ENCODE measurements at regions not wholly inside any gene's neighbourhood (a gene's known extent, or its start where the extent isn't known, plus 50 kb on each side); places are given as distances from the start of the nearest gene placed in this dataset.
"Not testable (repeated sequence)": the region's sequence is repeated elsewhere in the genome, so short reads cannot be mapped to it uniquely, and the experiment has no call there.

- ATAC-seq (replicated peaks in 1 of 4) (no peak), DNase-seq (no peak)
- no peak overlapping the region for H3K27ac ChIP-seq (ENCODE audit: low read length)
- no peaks in the 10 kb centered on the region for H3K27me3 Mint-ChIP-seq
- no peak overlapping the region for H3K27ac Mint-ChIP-seq
- H3K4me3 ChIP-seq (ENCODE audit: control insufficient read depth in 1 of 2, extremely low read depth in 1 of 2, low read length in 1 of 2), result no peak overlapping the region
- no peaks in the 10 kb centered on the region for H3K36me3 Mint-ChIP-seq
- H3K4me1 Mint-ChIP-seq, result no peaks in the 10 kb centered on the region
- ChIA-PET CTCF (no interaction called here), POLR2A (no interaction called here)
- peaks cover 10 to 49% (median 21%) of the 10 kb centered on the region in 3 donors for H3K9me3 Mint-ChIP-seq
- H3K36me3 ChIP-seq (ENCODE audit: control insufficient read depth in 2 of 2, extremely low read depth in 1 of 2, insufficient read depth in 1 of 2, low read length in 1 of 2), result no peaks in the 10 kb centered on the region
- no CpG with 5 or more reads among the region's 1 CpG for WGBS (ENCODE audit: insufficient coverage)
- H3K4me1 ChIP-seq (ENCODE audit: control insufficient read depth in 1 of 2, extremely low read depth in 1 of 2, insufficient read depth in 2 of 2, low read length in 2 of 2), result no peaks in the 10 kb centered on the region
- H3K4me3 Mint-ChIP-seq, result no peak overlapping the region
- H3K9me3 ChIP-seq, result no peaks in the 10 kb centered on the region
- peaks cover 0 to 4% of the 10 kb centered on the region in 2 experiments for H3K27me3 ChIP-seq (replicated peaks in 1 of 2; ENCODE audit: control insufficient read depth in 2 of 2, extremely low read depth in 1 of 2, insufficient read depth in 2 of 2, low read length in 1 of 2)
Measured at GRCh38 chr5:10021248-10021647, 228.4 kb downstream of the ATPSCKMT start.

- no peaks in the 10 kb centered on the region for H3K4me1 ChIP-seq (ENCODE audit: control insufficient read depth in 1 of 2, extremely low read depth in 1 of 2, insufficient read depth in 2 of 2, low read length in 2 of 2)
- no peaks in the 10 kb centered on the region for H3K27me3 Mint-ChIP-seq
- H3K27ac ChIP-seq (ENCODE audit: low read length), result no peak overlapping the region
- H3K27me3 ChIP-seq (replicated peaks in 1 of 2; ENCODE audit: control insufficient read depth in 2 of 2, extremely low read depth in 1 of 2, insufficient read depth in 2 of 2, low read length in 1 of 2), result peaks cover 0 to 4% of the 10 kb centered on the region in 2 experiments
- H3K9me3 ChIP-seq, result no peaks in the 10 kb centered on the region
- no peak overlapping the region for H3K4me3 Mint-ChIP-seq
- H3K36me3 ChIP-seq (ENCODE audit: control insufficient read depth in 2 of 2, extremely low read depth in 1 of 2, insufficient read depth in 1 of 2, low read length in 1 of 2), result no peaks in the 10 kb centered on the region
- DNase-seq (no peak), ATAC-seq (replicated peaks in 1 of 4) (no peak)
- no peaks in the 10 kb centered on the region for H3K4me1 Mint-ChIP-seq
- peaks cover 16 to 34% (median 16%) of the 10 kb centered on the region in 3 donors for H3K9me3 Mint-ChIP-seq
- POLR2A ChIA-PET, result no interaction called here
- CTCF ChIA-PET, result no interaction called here
- no peak overlapping the region for H3K27ac Mint-ChIP-seq
- H3K36me3 Mint-ChIP-seq, result no peaks in the 10 kb centered on the region
- H3K4me3 ChIP-seq (ENCODE audit: control insufficient read depth in 1 of 2, extremely low read depth in 1 of 2, low read length in 1 of 2), result no peak overlapping the region
- no CpG with 5 or more reads among the region's 2 CpGs for WGBS (ENCODE audit: insufficient coverage)
Measured at GRCh38 chr5:10019236-10019635, 230.5 kb downstream of the ATPSCKMT start.

GRCh38 chr5:10018201-10019069 lies 231.3 kb downstream of the ATPSCKMT start:
- H3K4me1 Mint-ChIP-seq, result no peaks in the 10 kb centered on the region
- no peak overlapping the region for H3K4me3 Mint-ChIP-seq
- H3K4me3 ChIP-seq (ENCODE audit: control insufficient read depth in 1 of 2, extremely low read depth in 1 of 2, low read length in 1 of 2), result no peak overlapping the region
- H3K27ac Mint-ChIP-seq, result no peak overlapping the region
- POLR2A ChIA-PET, result no interaction called here
- no peaks in the 10 kb centered on the region for H3K36me3 ChIP-seq (ENCODE audit: control insufficient read depth in 2 of 2, extremely low read depth in 1 of 2, insufficient read depth in 1 of 2, low read length in 1 of 2)
- CTCF ChIA-PET, result no interaction called here
- no peaks in the 10 kb centered on the region for H3K9me3 ChIP-seq
- H3K27me3 ChIP-seq (replicated peaks in 1 of 2; ENCODE audit: control insufficient read depth in 2 of 2, extremely low read depth in 1 of 2, insufficient read depth in 2 of 2, low read length in 1 of 2), result peaks cover 0 to 4% of the 10 kb centered on the region in 2 experiments
- H3K9me3 Mint-ChIP-seq, result peaks cover 13 to 34% (median 13%) of the 10 kb centered on the region in 3 donors
- no CpG with 5 or more reads among the region's 5 CpGs for WGBS (ENCODE audit: insufficient coverage)
- H3K36me3 Mint-ChIP-seq, result no peaks in the 10 kb centered on the region
- no peak for ATAC-seq (replicated peaks in 1 of 4)
- H3K4me1 ChIP-seq (ENCODE audit: control insufficient read depth in 1 of 2, extremely low read depth in 1 of 2, insufficient read depth in 2 of 2, low read length in 2 of 2), result no peaks in the 10 kb centered on the region
- H3K27ac ChIP-seq (ENCODE audit: low read length), result no peak overlapping the region
- no peaks in the 10 kb centered on the region for H3K27me3 Mint-ChIP-seq
- no peak for DNase-seq

GRCh38 chr5:10017786-10018185 lies 231.9 kb downstream of the ATPSCKMT start:
- H3K27me3 ChIP-seq (replicated peaks in 1 of 2; ENCODE audit: control insufficient read depth in 2 of 2, extremely low read depth in 1 of 2, insufficient read depth in 2 of 2, low read length in 1 of 2), result peaks cover 0 to 4% of the 10 kb centered on the region in 2 experiments
- no peaks in the 10 kb centered on the region for H3K4me1 Mint-ChIP-seq
- H3K4me3 ChIP-seq (ENCODE audit: control insufficient read depth in 1 of 2, extremely low read depth in 1 of 2, low read length in 1 of 2), result no peak overlapping the region
- CTCF ChIA-PET, result no interaction called here
- peaks cover 7 to 28% (median 10%) of the 10 kb centered on the region in 3 donors for H3K9me3 Mint-ChIP-seq
- 0% methylated on average over 1 of the region's 4 CpGs for WGBS (ENCODE audit: insufficient coverage)
- ATAC-seq (replicated peaks in 1 of 4) (no peak), DNase-seq (no peak)
- H3K36me3 ChIP-seq (ENCODE audit: control insufficient read depth in 2 of 2, extremely low read depth in 1 of 2, insufficient read depth in 1 of 2, low read length in 1 of 2), result no peaks in the 10 kb centered on the region
- POLR2A ChIA-PET, result no interaction called here
- no peak overlapping the region for H3K4me3 Mint-ChIP-seq
- H3K27ac ChIP-seq (ENCODE audit: low read length), result no peak overlapping the region
- no peak overlapping the region for H3K27ac Mint-ChIP-seq
- H3K36me3 Mint-ChIP-seq, result no peaks in the 10 kb centered on the region
- H3K4me1 ChIP-seq (ENCODE audit: control insufficient read depth in 1 of 2, extremely low read depth in 1 of 2, insufficient read depth in 2 of 2, low read length in 2 of 2), result no peaks in the 10 kb centered on the region
- no peaks in the 10 kb centered on the region for H3K27me3 Mint-ChIP-seq
- H3K9me3 ChIP-seq, result no peaks in the 10 kb centered on the region

- CTCF ChIA-PET; H3K27ac ChIP-seq (ENCODE audit: low read length); H3K27me3 Mint-ChIP-seq; H3K4me1 ChIP-seq (ENCODE audit: control insufficient read depth in 1 of 2, extremely low read depth in 1 of 2, insufficient read depth in 2 of 2, low read length in 2 of 2); H3K9me3 ChIP-seq; H3K27ac Mint-ChIP-seq; DNase-seq; H3K36me3 ChIP-seq (ENCODE audit: control insufficient read depth in 2 of 2, extremely low read depth in 1 of 2, insufficient read depth in 1 of 2, low read length in 1 of 2); POLR2A ChIA-PET; H3K4me1 Mint-ChIP-seq; H3K4me3 ChIP-seq (ENCODE audit: control insufficient read depth in 1 of 2, extremely low read depth in 1 of 2, low read length in 1 of 2); H3K36me3 Mint-ChIP-seq; ATAC-seq (replicated peaks in 1 of 4); H3K4me3 Mint-ChIP-seq; H3K27me3 ChIP-seq (replicated peaks in 1 of 2; ENCODE audit: control insufficient read depth in 2 of 2, extremely low read depth in 1 of 2, insufficient read depth in 2 of 2, low read length in 1 of 2): not testable (repeated sequence)
- WGBS (ENCODE audit: insufficient coverage), result 75% methylated on average over 4 of the region's 8 CpGs
- H3K9me3 Mint-ChIP-seq, result peaks cover 6 to 17% (median 7%) of the 10 kb centered on the region in 3 donors
Measured at GRCh38 chr5:10016559-10016958, 233.1 kb downstream of the ATPSCKMT start.

- H3K27ac Mint-ChIP-seq; POLR2A ChIA-PET; H3K9me3 ChIP-seq; H3K36me3 Mint-ChIP-seq; H3K27ac ChIP-seq (ENCODE audit: low read length); CTCF ChIA-PET; H3K27me3 ChIP-seq (replicated peaks in 1 of 2; ENCODE audit: control insufficient read depth in 2 of 2, extremely low read depth in 1 of 2, insufficient read depth in 2 of 2, low read length in 1 of 2); H3K36me3 ChIP-seq (ENCODE audit: control insufficient read depth in 2 of 2, extremely low read depth in 1 of 2, insufficient read depth in 1 of 2, low read length in 1 of 2); ATAC-seq (replicated peaks in 1 of 4); H3K4me1 Mint-ChIP-seq; H3K4me3 ChIP-seq (ENCODE audit: control insufficient read depth in 1 of 2, extremely low read depth in 1 of 2, low read length in 1 of 2); H3K4me1 ChIP-seq (ENCODE audit: control insufficient read depth in 1 of 2, extremely low read depth in 1 of 2, insufficient read depth in 2 of 2, low read length in 2 of 2); H3K27me3 Mint-ChIP-seq; DNase-seq; H3K4me3 Mint-ChIP-seq: not testable (repeated sequence)
- H3K9me3 Mint-ChIP-seq, result peaks cover 6 to 13% (median 7%) of the 10 kb centered on the region in 3 donors
- WGBS (ENCODE audit: insufficient coverage), result no CpG with 5 or more reads among the region's 3 CpGs
Measured at GRCh38 chr5:10015681-10016080, 234.0 kb downstream of the ATPSCKMT start.
